PFSK-1 (cell line): ENCODE measurements at regions not wholly inside any gene's neighbourhood (a gene's known extent, or its start where the extent isn't known, plus 50 kb on each side); places are given as distances from the start of the nearest gene placed in this dataset.

Experiments used
- FOXP2 ChIP-seq: optimal IDR thresholded peaks from 2 replicates; pipeline ENCODE3; 2011; ENCODE audit warnings: borderline replicate concordance, control low read depth, inconsistent platforms; ENCODE audit not compliant: insufficient read depth; ENCODE audit errors: extremely low read length, extremely low read depth
- POLR2AphosphoS5 ChIP-seq: IDR thresholded peaks from 2 replicates; pipeline ENCODE4 v1.6.1; 2012; ENCODE audit warnings: low read depth, mild to moderate bottlenecking, control low read depth, low read length, moderate library complexity
- REST ChIP-seq, 2 experiments: IDR thresholded peaks; 2 replicates each; pipeline versions ENCODE4 v1.6.1 to v1.8.0; 2011 to 2012; ENCODE audit warnings: low read depth in 2 of 2, low read length in 2 of 2, control low read depth in 1 of 2, inconsistent platforms in 1 of 2, mild to moderate bottlenecking in 1 of 2, moderate library complexity in 1 of 2; ENCODE audit not compliant: insufficient read depth in 1 of 2
- SIN3A ChIP-seq: IDR thresholded peaks from 2 replicates; pipeline ENCODE4 v1.6.1; 2012; ENCODE audit warnings: mild to moderate bottlenecking, low read length, moderate library complexity, borderline replicate concordance; ENCODE audit not compliant: insufficient read depth
- TAF1 ChIP-seq: IDR thresholded peaks from 2 replicates; pipeline ENCODE4 v1.6.1; 2012; ENCODE audit warnings: low read length, control low read depth, borderline replicate concordance; ENCODE audit not compliant: insufficient read depth

DNA sequence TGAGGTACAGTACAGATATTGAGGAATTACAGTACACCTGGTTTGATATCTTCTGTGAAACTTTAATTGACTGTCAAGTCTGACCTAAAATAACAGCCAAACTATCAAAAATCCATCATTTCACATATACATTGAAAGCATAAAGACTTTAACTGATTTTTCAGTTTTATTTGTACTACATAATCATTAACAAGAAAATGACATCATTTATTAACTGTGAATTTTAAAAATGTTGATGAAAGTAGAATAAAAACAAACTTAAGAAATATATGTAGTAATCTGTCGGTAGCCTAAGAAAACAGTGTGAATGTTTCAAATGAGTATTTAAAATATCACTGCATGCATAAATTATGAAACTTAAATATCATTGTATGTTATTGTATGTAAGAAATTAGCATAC is 836.7 kb upstream of the GHITM start:
- TF ChIP-seq TAF1 (no peak), SIN3A (no peak), FOXP2 (no peak), POLR2AphosphoS5 (no peak), REST (IDR thresholded peaks at IDR 0.05; ENCODE audit: insufficient read depth in 1 of 2, low read depth in 2 of 2, low read length in 2 of 2) (no peak)
